Neural cell (in vitro differentiated cells): ENCODE measurements at regions not wholly inside any gene's neighbourhood (a gene's known extent, or its start where the extent isn't known, plus 50 kb on each side); places are given as distances from the start of the nearest gene placed in this dataset.

ENCODE experiments used
- CTCF ChIP-seq: fragments of 450-650 bp; IDR thresholded peaks from 2 replicates; pipeline ENCODE4 v1.5.1; 2014; ENCODE audit warnings: antibody characterized with exemption, mild to moderate bottlenecking, moderate library complexity; ENCODE audit not compliant: poor library complexity, severe bottlenecking
- EP300 ChIP-seq: fragments of 450-650 bp; conservative IDR thresholded peaks from 2 replicates; pipeline ENCODE4 v1.6.1; 2014; ENCODE audit warnings: antibody characterized with exemption, mild to moderate bottlenecking, moderate library complexity; ENCODE audit not compliant: poor library complexity, severe bottlenecking
- EZH2 ChIP-seq: fragments of 200-600, 300-800 bp; shearing (Covaris generic), sonication (generic); IDR thresholded peaks from 2 replicates; pipeline ENCODE4 v1.6.1; 2014; ENCODE audit warnings: antibody characterized with exemption, low read length, borderline replicate concordance, mild to moderate bottlenecking; ENCODE audit not compliant: insufficient read depth, poor library complexity, severe bottlenecking
- POLR2AphosphoS5 ChIP-seq: IDR thresholded peaks from 2 replicates; pipeline ENCODE4 v1.6.1; 2012
- RAD21 ChIP-seq: fragments of 450-650 bp; conservative IDR thresholded peaks from 2 replicates; pipeline ENCODE4 v1.6.1; 2014; ENCODE audit warnings: antibody characterized with exemption, mild to moderate bottlenecking, moderate library complexity
- REST ChIP-seq: IDR thresholded peaks from 2 replicates; pipeline ENCODE4 v1.6.1; 2012; ENCODE audit warnings: borderline replicate concordance
- SMC3 ChIP-seq: fragments of 450-650 bp; conservative IDR thresholded peaks from 2 replicates; pipeline ENCODE4 v1.6.1; 2014; ENCODE audit warnings: antibody characterized with exemption, mild to moderate bottlenecking, moderate library complexity; ENCODE audit not compliant: poor library complexity
- TAF1 ChIP-seq: IDR thresholded peaks from 2 replicates; pipeline ENCODE4 v1.6.1; 2012; ENCODE audit warnings: low read depth

DNA sequence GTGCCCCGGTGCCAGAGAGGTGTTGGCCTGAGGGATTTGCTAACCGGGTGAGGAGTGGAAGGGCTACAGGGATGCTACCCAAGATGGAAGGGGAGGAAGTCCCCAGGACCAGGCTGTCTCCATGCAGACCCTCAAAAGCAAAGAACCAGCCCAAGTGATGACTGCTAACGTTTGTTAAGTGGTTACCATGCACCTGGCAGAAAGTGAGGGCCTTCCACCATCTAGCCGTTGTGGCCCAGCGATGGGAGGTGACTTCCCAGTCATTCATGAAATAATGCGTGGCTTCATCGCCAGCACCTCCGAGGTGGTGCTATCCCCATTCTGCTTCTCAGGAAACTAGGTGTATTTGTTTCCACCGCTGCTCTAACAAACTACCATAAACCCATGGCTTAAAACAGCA, 86.8 kb upstream of the LANCL2 start:
- TF ChIP-seq REST, result no peak
- TF ChIP-seq CTCF, result no peak
- TF ChIP-seq EP300, result no peak
- no peak for TF ChIP-seq SMC3
- no peak for TF ChIP-seq POLR2AphosphoS5
- TF ChIP-seq RAD21, result no peak
- TF ChIP-seq EZH2, result no peak
- TF ChIP-seq TAF1, result no peak
